ENCODE measurements at regions not wholly inside any gene's neighbourhood (a gene's known extent, or its start where the extent isn't known, plus 50 kb on each side); places are given as distances from the start of the nearest gene placed in this dataset.

- in situ Hi-C loops (cut with HindIII; ENCODE audit: low sequenced_read_pairs) = no loop called here
- H3K4me3 ChIP-seq (ENCODE audit: low read depth, low read length) = no peak overlapping the region
- TF ChIP-seq CTCF (IDR thresholded peaks at IDR 0.05; ENCODE audit: low read depth, low read length) = no peak
- DNase-seq (ENCODE audit: low read depth, low spot score) = no peak
Observed at GRCh38 chr13:99034333-99035085, 56.6 kb upstream of the DOCK9 start.

GRCh38 chr13:99035715-99036114 lies 57.9 kb upstream of the DOCK9 start:
- no peak for TF ChIP-seq CTCF (IDR thresholded peaks at IDR 0.05; ENCODE audit: low read depth, low read length)
- H3K4me3 ChIP-seq (ENCODE audit: low read depth, low read length) = no peak overlapping the region
- no peak for DNase-seq (ENCODE audit: low read depth, low spot score)
- in situ Hi-C loops (cut with HindIII; ENCODE audit: low sequenced_read_pairs) = no loop called here

DNA sequence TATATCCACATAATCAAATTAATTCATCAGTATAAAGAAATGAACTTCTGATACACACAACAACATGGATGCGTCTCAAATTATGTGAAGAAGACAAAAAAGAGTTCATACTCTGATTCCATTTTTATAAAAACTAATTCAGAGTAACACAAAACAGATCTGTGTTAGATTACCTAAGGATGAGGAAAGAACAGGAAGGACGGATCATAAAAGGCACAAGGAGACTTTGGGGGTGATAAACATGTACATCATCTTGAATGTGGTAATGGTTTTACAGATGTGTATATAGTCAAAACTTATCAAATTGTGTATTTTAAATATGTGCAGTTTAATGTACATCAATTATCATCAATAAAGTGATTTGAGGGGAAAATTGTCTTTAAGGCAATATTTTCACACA lies 59.9 kb upstream of the DOCK9 start:
- DNase-seq (ENCODE audit: low read depth, low spot score) = no peak
- in situ Hi-C loops (cut with HindIII; ENCODE audit: low sequenced_read_pairs) = no loop called here
- no peak for TF ChIP-seq CTCF (IDR thresholded peaks at IDR 0.05; ENCODE audit: low read depth, low read length)
- no peak overlapping the region for H3K4me3 ChIP-seq (ENCODE audit: low read depth, low read length)

DNA sequence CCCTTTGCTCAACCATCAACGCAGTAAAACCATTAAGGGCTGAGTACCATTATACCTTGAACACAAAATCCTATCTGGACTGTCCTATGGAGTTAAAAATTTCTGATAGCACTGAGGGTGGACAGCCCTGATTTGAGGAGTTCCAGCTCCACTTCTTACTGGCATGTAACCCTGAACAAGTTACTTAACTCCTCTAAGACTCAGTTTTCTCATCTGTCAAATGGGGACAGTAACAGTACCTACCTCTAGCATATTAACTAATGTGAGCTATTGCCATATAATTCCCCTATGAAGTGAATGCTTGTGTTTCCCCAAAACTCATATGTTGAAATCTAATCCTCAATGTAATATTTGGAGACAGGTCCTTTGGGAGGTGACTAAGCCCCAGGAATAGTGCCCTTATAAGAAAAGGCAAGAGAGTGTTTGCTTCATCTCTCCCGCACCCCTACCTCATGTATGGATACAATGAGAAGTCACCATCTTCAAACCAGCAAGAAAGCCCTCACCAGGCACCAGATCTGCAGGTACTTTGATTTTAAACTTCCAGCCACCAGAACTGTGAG lies 61.9 kb upstream of the DOCK9 start:
- H3K4me3 ChIP-seq (ENCODE audit: low read depth, low read length) = no peak overlapping the region
- in situ Hi-C loops (cut with HindIII; ENCODE audit: low sequenced_read_pairs) = no loop called here
- no peak for DNase-seq (ENCODE audit: low read depth, low spot score)
- TF ChIP-seq CTCF (IDR thresholded peaks at IDR 0.05; ENCODE audit: low read depth, low read length) = no peak

DNA sequence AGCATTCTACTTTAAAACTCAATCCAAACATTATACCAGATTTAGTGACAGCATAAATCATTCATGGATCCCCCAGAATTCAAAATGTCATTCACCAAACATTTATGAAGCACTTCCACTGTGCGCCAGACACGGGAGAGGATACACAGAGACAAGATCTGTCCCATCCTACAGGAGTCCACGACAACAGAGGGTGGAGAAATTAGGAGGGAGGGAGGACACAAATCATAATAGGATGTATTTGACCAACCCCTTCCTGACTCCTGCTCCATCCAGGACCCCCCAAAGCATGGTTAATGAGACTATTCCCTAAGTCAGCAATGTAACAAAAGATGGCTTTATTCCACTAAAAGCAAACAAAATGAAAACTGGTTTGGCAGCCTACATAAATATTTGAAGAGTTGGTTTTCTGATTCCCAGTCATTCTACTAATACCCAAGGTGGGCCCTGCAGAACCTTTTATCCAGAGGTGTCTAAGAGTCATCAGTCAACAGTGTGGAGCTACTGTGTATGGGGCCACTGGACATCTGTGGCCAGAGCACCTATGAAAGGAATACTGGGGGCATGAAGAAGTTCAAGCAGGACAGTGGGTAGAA lies 62.8 kb upstream of the DOCK9 start:
- DNase-seq (ENCODE audit: low read depth, low spot score) = peak; percentile 36
- no peak for TF ChIP-seq CTCF (IDR thresholded peaks at IDR 0.05; ENCODE audit: low read depth, low read length)
- no peak overlapping the region for H3K4me3 ChIP-seq (ENCODE audit: low read depth, low read length)
- in situ Hi-C loops (cut with HindIII; ENCODE audit: low sequenced_read_pairs) = no loop called here

DNA sequence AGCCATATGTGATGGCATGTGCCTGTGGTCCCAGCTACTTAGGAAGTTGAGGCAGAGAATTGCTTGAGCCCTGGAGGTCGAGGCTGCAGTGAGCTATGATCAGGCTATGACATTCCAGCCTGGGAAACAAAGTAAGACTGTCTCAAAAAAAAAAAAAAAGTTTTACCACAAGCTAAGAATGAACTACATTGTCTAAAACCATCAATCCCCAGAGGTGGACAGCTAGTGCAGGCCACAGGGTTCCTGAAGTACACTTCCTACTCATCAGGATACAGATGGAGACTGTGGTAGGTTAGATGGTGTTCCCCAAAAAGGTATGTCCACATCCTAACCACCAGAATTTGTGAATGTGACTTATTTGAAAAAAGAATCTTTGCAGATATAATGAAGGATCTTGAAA lies 63.5 kb upstream of the DOCK9 start:
- DNase-seq (ENCODE audit: low read depth, low spot score) = no peak
- in situ Hi-C loops (cut with HindIII; ENCODE audit: low sequenced_read_pairs) = no loop called here
- no peak for TF ChIP-seq CTCF (IDR thresholded peaks at IDR 0.05; ENCODE audit: low read depth, low read length)
- H3K4me3 ChIP-seq (ENCODE audit: low read depth, low read length) = no peak overlapping the region

All from astrocyte of the spinal cord (primary cell).